Calu3 (cell line): ENCODE measurements at regions not wholly inside any gene's neighbourhood (a gene's known extent, or its start where the extent isn't known, plus 50 kb on each side); places are given as distances from the start of the nearest gene placed in this dataset.
"Not testable (repeated sequence)": the region's sequence is repeated elsewhere in the genome, so short reads cannot be mapped to it uniquely, and the experiment has no call there.

Experiments used
- BruUV-seq: library from RNA; stranded (reverse); fragments of 400-500 nt; replicated peaks from 2 replicates; lab custom pipeline; 2021; lab: Mats Ljungman, UMichigan
- CTCF ChIA-PET: fragments of 300-600 bp; sonication (Branson Sonifier 250); formaldehyde crosslinking; loops from one replicate; lab custom pipeline; 2022; ENCODE audit warnings: antibody characterized with exemption; lab: Charles Lee
- DNase-seq: peaks from one replicate; pipeline ENCODE4 v3.0.0; 2022
- H3K27ac Mint-ChIP-seq: one replicate; pipeline ENCODE4 v1.8.0; 2022; ENCODE audit warnings: mixed read lengths; ENCODE audit not compliant: unreplicated experiment
- H3K27me3 Mint-ChIP-seq: one replicate; pipeline ENCODE4 v1.8.0; 2022; ENCODE audit warnings: mixed read lengths; ENCODE audit not compliant: unreplicated experiment
- H3K36me3 Mint-ChIP-seq: one replicate; pipeline ENCODE4 v1.8.0; 2022; ENCODE audit warnings: mild to moderate bottlenecking, moderate library complexity, mixed read lengths; ENCODE audit not compliant: insufficient read depth, unreplicated experiment
- H3K4me1 Mint-ChIP-seq: one replicate; pipeline ENCODE4 v1.8.0; 2022; ENCODE audit warnings: mild to moderate bottlenecking, low read depth, mixed read lengths; ENCODE audit not compliant: unreplicated experiment
- H3K4me3 Mint-ChIP-seq: one replicate; pipeline ENCODE4 v1.8.0; 2022; ENCODE audit warnings: mild to moderate bottlenecking, low read depth, moderate library complexity, mixed read lengths; ENCODE audit not compliant: unreplicated experiment
- H3K9me3 Mint-ChIP-seq: one replicate; pipeline ENCODE4 v1.8.0; 2022; ENCODE audit warnings: low read depth, mixed read lengths; ENCODE audit not compliant: unreplicated experiment
- intact Hi-C: fragments of 100-400 bp; cut with micrococcal nuclease; formaldehyde crosslinking; loops from one replicate; pipeline ENCODE4 v1.10.0; 2022; ENCODE audit not compliant: unreplicated experiment
- TF ChIP-seq, protein P1 (sequence below): fragments of 200-600 bp; IDR thresholded peaks from one replicate; pipeline ENCODE4 v1.8.0; 2022; ENCODE audit warnings: antibody characterized with exemption; ENCODE audit not compliant: unreplicated experiment

DNA sequence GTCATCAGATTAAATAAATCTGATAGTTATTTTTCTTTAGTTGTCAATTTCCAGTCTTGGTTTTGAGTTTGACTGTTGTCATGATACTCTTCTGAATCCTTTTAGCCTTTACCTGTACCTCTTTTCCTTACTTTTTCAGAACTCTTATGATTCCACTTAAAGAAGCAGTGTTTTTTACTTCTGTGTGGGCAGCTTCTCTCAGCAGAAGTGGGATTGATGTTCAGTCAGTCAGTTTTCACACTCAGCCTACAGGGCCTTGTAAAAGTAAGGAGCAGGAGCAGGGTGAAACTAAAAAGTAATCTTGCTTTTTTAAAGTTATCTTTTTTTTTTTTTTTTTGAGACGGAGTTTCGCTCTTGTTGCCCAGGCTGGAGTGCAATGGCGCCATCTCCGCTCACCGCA, 75.1 kb downstream of the HAUS1 start:
- Mint-ChIP-seq H3K36me3 (peaks cover 14% of the 10 kb centered on the region), H3K9me3 (no peaks in the 10 kb centered on the region), H3K4me1 (peaks cover 23% of the 10 kb centered on the region), H3K27me3 (no peaks in the 10 kb centered on the region), H3K4me3 (no peak overlapping the region), H3K27ac (no peak overlapping the region)
- DNase-seq, result no peak
- intact Hi-C loops, result no loop called here
- BruUV-seq, result no TSS peak
- TF ChIP-seq, protein P1, sequence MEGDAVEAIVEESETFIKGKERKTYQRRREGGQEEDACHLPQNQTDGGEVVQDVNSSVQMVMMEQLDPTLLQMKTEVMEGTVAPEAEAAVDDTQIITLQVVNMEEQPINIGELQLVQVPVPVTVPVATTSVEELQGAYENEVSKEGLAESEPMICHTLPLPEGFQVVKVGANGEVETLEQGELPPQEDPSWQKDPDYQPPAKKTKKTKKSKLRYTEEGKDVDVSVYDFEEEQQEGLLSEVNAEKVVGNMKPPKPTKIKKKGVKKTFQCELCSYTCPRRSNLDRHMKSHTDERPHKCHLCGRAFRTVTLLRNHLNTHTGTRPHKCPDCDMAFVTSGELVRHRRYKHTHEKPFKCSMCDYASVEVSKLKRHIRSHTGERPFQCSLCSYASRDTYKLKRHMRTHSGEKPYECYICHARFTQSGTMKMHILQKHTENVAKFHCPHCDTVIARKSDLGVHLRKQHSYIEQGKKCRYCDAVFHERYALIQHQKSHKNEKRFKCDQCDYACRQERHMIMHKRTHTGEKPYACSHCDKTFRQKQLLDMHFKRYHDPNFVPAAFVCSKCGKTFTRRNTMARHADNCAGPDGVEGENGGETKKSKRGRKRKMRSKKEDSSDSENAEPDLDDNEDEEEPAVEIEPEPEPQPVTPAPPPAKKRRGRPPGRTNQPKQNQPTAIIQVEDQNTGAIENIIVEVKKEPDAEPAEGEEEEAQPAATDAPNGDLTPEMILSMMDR, result no peak
- CTCF ChIA-PET, result interaction anchor here (0.7 kb wide), 1 partner anchor 557 kb away, joined by 3 read pairs; no protein-coding TSS in a partner anchor

GRCh38 chr18:46182633-46183358, 78.6 kb downstream of the HAUS1 start:
- peaks cover 7% of the 10 kb centered on the region for H3K36me3 Mint-ChIP-seq
- H3K27ac Mint-ChIP-seq, result no peak overlapping the region
- CTCF ChIA-PET, result interaction anchor here (0.7 to 2.2 kb wide), 5 partner anchors 9 to 422 kb away, joined by 3 to 18 read pairs (median 5); a partner anchor contains a TSS
- BruUV-seq, result no TSS peak
- intact Hi-C loops, result no loop called here
- DNase-seq, result no peak
- TF ChIP-seq, protein P1, result no peak
- no peaks in the 10 kb centered on the region for H3K9me3 Mint-ChIP-seq
- H3K27me3 Mint-ChIP-seq, result no peaks in the 10 kb centered on the region
- peak overlapping the region; percentile 10 for H3K4me3 Mint-ChIP-seq
- H3K4me1 Mint-ChIP-seq, result peaks cover 36% of the 10 kb centered on the region

- CTCF ChIA-PET, result interaction anchor here (1.1 kb wide), 1 partner anchor 29 kb away, joined by 3 read pairs; no protein-coding TSS in a partner anchor
- H3K36me3 Mint-ChIP-seq, H3K9me3 Mint-ChIP-seq, BruUV-seq, H3K27me3 Mint-ChIP-seq, intact Hi-C loops, H3K27ac Mint-ChIP-seq, H3K4me3 Mint-ChIP-seq, DNase-seq: not testable (repeated sequence)
- H3K4me1 Mint-ChIP-seq, result peaks cover 36% of the 10 kb centered on the region
Measured at GRCh38 chr18:46184296-46184695, 80.1 kb downstream of the HAUS1 start.

- Mint-ChIP-seq H3K4me3 (no peak overlapping the region), H3K27me3 (no peaks in the 10 kb centered on the region), H3K27ac (no peak overlapping the region), H3K36me3 (peaks cover 7% of the 10 kb centered on the region), H3K9me3 (no peaks in the 10 kb centered on the region), H3K4me1 (peaks cover 36% of the 10 kb centered on the region)
- no TSS peak for BruUV-seq
- CTCF ChIA-PET, result interaction anchor here (1.1 to 1.2 kb wide), 2 partner anchors 12 to 29 kb away, joined by 3 read pairs; no protein-coding TSS in a partner anchor
- intact Hi-C loops, result no loop called here
- DNase-seq, result no peak
- TF ChIP-seq, protein P1, result no peak
Measured at GRCh38 chr18:46184727-46185126, 80.5 kb downstream of the HAUS1 start.

- CTCF ChIA-PET, result no interaction called here
- Mint-ChIP-seq H3K27me3 (no peaks in the 10 kb centered on the region), H3K9me3 (no peaks in the 10 kb centered on the region), H3K4me1 (no peaks in the 10 kb centered on the region), H3K36me3 (peaks cover 15% of the 10 kb centered on the region), H3K27ac (no peak overlapping the region), H3K4me3 (no peak overlapping the region)
- intact Hi-C loops, result no loop called here
- no peak for DNase-seq
- BruUV-seq, result no TSS peak
- TF ChIP-seq, protein P1, result no peak
Measured at GRCh38 chr18:46190667-46191066, 86.5 kb downstream of the HAUS1 start.
